GM23338 (cell line): ENCODE measurements at regions not wholly inside any gene's neighbourhood (a gene's known extent, or its start where the extent isn't known, plus 50 kb on each side); places are given as distances from the start of the nearest gene placed in this dataset.

ENCODE experiments used
- ATAC-seq: fragments of 200-7000 bp; cut with Tn5 transposase; 3 replicates; pipeline ENCODE4 v1.9.1; 2020
- DNase-seq: peaks from one replicate; pipeline ENCODE4 v3.0.0-alpha.2; 2015; ENCODE audit warnings: low spot score
- H2AFZ ChIP-seq: fragments of 200-600 bp; sonication (generic); 2 replicates; pipeline ENCODE4 v1.8.0; 2016; ENCODE audit warnings: antibody characterized with exemption, mild to moderate bottlenecking, moderate library complexity
- H3F3A ChIP-seq: fragments of 200-600 bp; sonication (generic); replicated peaks from 2 replicates; pipeline ENCODE4 v1.8.0; 2017; ENCODE audit warnings: antibody characterized with exemption, mixed run types, low read depth
- H3K27ac ChIP-seq: fragments of 200-600 bp; sonication (generic); 2 replicates; pipeline ENCODE4 v1.6.1; 2016; ENCODE audit warnings: low read depth
- H3K27me3 ChIP-seq: fragments of 200-600 bp; sonication (generic); 2 replicates; pipeline ENCODE4 v1.8.0; 2016; ENCODE audit warnings: mild to moderate bottlenecking, mixed run types, moderate library complexity; ENCODE audit not compliant: insufficient read depth
- H3K36me3 ChIP-seq: fragments of 200-600 bp; sonication (generic); 2 replicates; pipeline ENCODE4 v1.8.0; 2016; ENCODE audit warnings: mild to moderate bottlenecking; ENCODE audit not compliant: insufficient read depth
- H3K4me1 ChIP-seq: fragments of 200-600 bp; sonication (generic); 2 replicates; pipeline ENCODE4 v1.8.0; 2016; ENCODE audit warnings: mild to moderate bottlenecking, moderate library complexity; ENCODE audit not compliant: insufficient read depth
- H3K4me2 ChIP-seq: fragments of 200-600 bp; sonication (generic); 2 replicates; pipeline ENCODE4 v1.7.1; 2017; ENCODE audit warnings: mixed run types
- H3K4me3 ChIP-seq: fragments of 200-600 bp; sonication (generic); 2 replicates; pipeline ENCODE4 v1.6.1; 2016; ENCODE audit warnings: mixed run types
- H3K79me2 ChIP-seq: fragments of 200-600 bp; sonication (generic); replicated peaks from 2 replicates; pipeline ENCODE4 v1.8.0; 2017; ENCODE audit warnings: mild to moderate bottlenecking; ENCODE audit not compliant: insufficient read depth
- H3K9me2 ChIP-seq: fragments of 200-600 bp; sonication (generic); 2 replicates; pipeline ENCODE4 v1.8.0; 2017; ENCODE audit not compliant: insufficient read depth
- H4K20me1 ChIP-seq: fragments of 200-600 bp; sonication (generic); replicated peaks from 2 replicates; pipeline ENCODE4 v1.8.0; 2017; ENCODE audit warnings: mild to moderate bottlenecking; ENCODE audit not compliant: insufficient read depth
- H3K27ac Mint-ChIP-seq: 2 replicates; pipeline ENCODE4 v1.8.0; 2020; ENCODE audit warnings: inconsistent platforms, mild to moderate bottlenecking, moderate library complexity, mixed read lengths
- H3K27me3 Mint-ChIP-seq: 3 replicates; pipeline ENCODE4 v1.8.0; 2022; ENCODE audit warnings: low read depth, mild to moderate bottlenecking, moderate library complexity, mixed read lengths, inconsistent platforms; ENCODE audit not compliant: insufficient read depth, poor library complexity
- H3K36me3 Mint-ChIP-seq: 3 replicates; pipeline ENCODE4 v1.8.0; 2021; ENCODE audit warnings: low read depth, mild to moderate bottlenecking, inconsistent platforms, moderate library complexity, mixed read lengths
- H3K4me1 Mint-ChIP-seq: 3 replicates; pipeline ENCODE4 v1.8.0; 2020; ENCODE audit warnings: mild to moderate bottlenecking, inconsistent platforms, mixed read lengths
- H3K4me3 Mint-ChIP-seq: 3 replicates; pipeline ENCODE4 v1.8.0; 2021; ENCODE audit warnings: moderate library complexity, mild to moderate bottlenecking, inconsistent platforms, mixed read lengths
- H3K9me3 Mint-ChIP-seq: 3 replicates; pipeline ENCODE4 v1.8.0; 2020; ENCODE audit warnings: moderate library complexity, mild to moderate bottlenecking, inconsistent platforms, mixed read lengths
- CREB1 ChIP-seq: fragments of 250-450 bp; sonication (Bioruptor Pico); IDR thresholded peaks from 2 replicates; pipeline ENCODE4 v1.5.0; 2020; ENCODE audit warnings: low read depth, mild to moderate bottlenecking, moderate library complexity
- CTCF ChIP-seq, 2 experiments: fragments of 200-600 bp in 1 of 2; sonication (generic) in 1 of 2; conservative IDR thresholded peaks; 2 replicates each; pipeline versions ENCODE4 v1.5.1 to v1.6.1; 2016 to 2017; ENCODE audit warnings: antibody characterized with exemption in 2 of 2, low read depth in 2 of 2, mild to moderate bottlenecking in 2 of 2, moderate library complexity in 1 of 2
- ETS1 ChIP-seq: IDR thresholded peaks from 2 replicates; pipeline ENCODE4 v1.6.1; 2016; ENCODE audit warnings: antibody characterized with exemption
- EZH2 ChIP-seq: fragments of 200-600 bp; sonication (generic); IDR thresholded peaks from one replicate; pipeline ENCODE4 v1.8.0; 2017; ENCODE audit warnings: antibody characterized with exemption, mild to moderate bottlenecking, low read depth; ENCODE audit not compliant: unreplicated experiment
- EZH2phosphoT487 ChIP-seq: fragments of 200-600 bp; sonication (generic); IDR thresholded peaks from one replicate; pipeline ENCODE4 v1.8.1; 2018; ENCODE audit warnings: antibody characterized with exemption; ENCODE audit not compliant: unreplicated experiment
- REST ChIP-seq: IDR thresholded peaks from one replicate; pipeline ENCODE4 v1.6.1; 2018; ENCODE audit warnings: antibody characterized with exemption; ENCODE audit not compliant: unreplicated experiment
- STAT1 ChIP-seq: IDR thresholded peaks from one replicate; pipeline ENCODE4 v1.6.1; 2016; ENCODE audit warnings: antibody characterized with exemption; ENCODE audit not compliant: unreplicated experiment
- ZNF331 ChIP-seq: fragments of 250-450 bp; sonication (Bioruptor Pico); IDR thresholded peaks from 2 replicates; pipeline ENCODE4 v1.5.0; 2020; ENCODE audit warnings: low read depth, mild to moderate bottlenecking, moderate library complexity
- ZNF462 ChIP-seq: fragments of 250-450 bp; sonication (Bioruptor Pico); IDR thresholded peaks from 2 replicates; pipeline ENCODE4 v1.5.0; 2020; ENCODE audit warnings: mild to moderate bottlenecking, moderate library complexity

- TF ChIP-seq ZNF462 (CRISPR knock-in tag) (no peak), CREB1 (no peak), CTCF (conservative IDR thresholded peaks at IDR 0.05; ENCODE audit: low read depth in 2 of 2) (no peak), EZH2phosphoT487 (no peak)
Measured at GRCh38 chr4:81904121-81904520, 432.4 kb upstream of the RASGEF1B start (continued).

- H3K9me2 ChIP-seq: no peaks in the 10 kb centered on the region; the same call in 1 of the 2 replicates
- H4K20me1 ChIP-seq: no peaks in the 10 kb centered on the region
- ATAC-seq: no peak
- no peaks in the 10 kb centered on the region for H3F3A ChIP-seq
- TF ChIP-seq STAT1: no peak
- TF ChIP-seq EZH2: no peak
- no peak for TF ChIP-seq ETS1
- TF ChIP-seq EZH2phosphoT487: no peak
- no peak for TF ChIP-seq ZNF331
- no peak for TF ChIP-seq REST
- TF ChIP-seq CREB1: no peak
- TF ChIP-seq CTCF (conservative IDR thresholded peaks at IDR 0.05; ENCODE audit: low read depth in 2 of 2): no peak
- Mint-ChIP-seq H3K9me3 (no peaks in the 10 kb centered on the region), H3K4me1 (peaks cover 6% of the 10 kb centered on the region; the same call in 2 of the 3 replicates), H3K27me3 (no peaks in the 10 kb centered on the region), H3K4me3 (no peak overlapping the region), H3K27ac (no peak overlapping the region), H3K36me3 (no peaks in the 10 kb centered on the region)
- no peaks in the 10 kb centered on the region for H3K4me1 ChIP-seq
- H3K36me3 ChIP-seq: no peaks in the 10 kb centered on the region
- H3K79me2 ChIP-seq: no peaks in the 10 kb centered on the region
- no peak for DNase-seq
- H3K27me3 ChIP-seq: no peaks in the 10 kb centered on the region
- no peak overlapping the region for H2AFZ ChIP-seq
- no peak overlapping the region for H3K4me2 ChIP-seq
- H3K27ac ChIP-seq: no peak overlapping the region
- no peak overlapping the region for H3K4me3 ChIP-seq
Measured at GRCh38 chr4:81903212-81903611, 431.5 kb upstream of the RASGEF1B start.
